ENCODE measurements at regions not wholly inside any gene's neighbourhood (a gene's known extent, or its start where the extent isn't known, plus 50 kb on each side); places are given as distances from the start of the nearest gene placed in this dataset.

GRCh38 chrX:42491137-42491907, 286.6 kb downstream of the PPP1R2C start:
- no peaks in the 10 kb centered on the region for H3K9me3 Mint-ChIP-seq
- ATAC-seq: no peak
- DNase-seq (ENCODE audit: low spot score in 2 of 2): no peak
- no peak overlapping the region for H3K27ac Mint-ChIP-seq
- no peaks in the 10 kb centered on the region for H3K36me3 Mint-ChIP-seq

- Mint-ChIP-seq H3K27ac (no peak overlapping the region), H3K9me3 (no peaks in the 10 kb centered on the region), H3K36me3 (no peaks in the 10 kb centered on the region)
- ATAC-seq: no peak
- no peak for DNase-seq (ENCODE audit: low spot score in 2 of 2)
These were observed 287.9 kb downstream of the PPP1R2C start for GRCh38 chrX:42490111-42490510.

- no peak for ATAC-seq
- DNase-seq (ENCODE audit: low spot score in 2 of 2): no peak
- Mint-ChIP-seq H3K27ac (no peak overlapping the region), H3K36me3 (no peaks in the 10 kb centered on the region), H3K9me3 (peaks cover 0 to 4% of the 10 kb centered on the region in 2 donors)
These were observed 292.4 kb downstream of the PPP1R2C start for GRCh38 chrX:42485601-42486000.

GRCh38 chrX:42484233-42484632, 293.7 kb downstream of the PPP1R2C start:
- no peak overlapping the region for H3K27ac Mint-ChIP-seq
- no peak for DNase-seq (ENCODE audit: low spot score in 2 of 2)
- H3K36me3 Mint-ChIP-seq: no peaks in the 10 kb centered on the region
- H3K9me3 Mint-ChIP-seq: peaks cover 0 to 4% of the 10 kb centered on the region in 2 donors
- ATAC-seq: no peak

GRCh38 chrX:42477396-42477795, 300.6 kb downstream of the PPP1R2C start:
- Mint-ChIP-seq H3K36me3 (no peaks in the 10 kb centered on the region), H3K27ac (no peak overlapping the region), H3K9me3 (no peaks in the 10 kb centered on the region)
- DNase-seq (ENCODE audit: low spot score in 2 of 2) (no peak), ATAC-seq (no peak)

- no peak overlapping the region for H3K27ac Mint-ChIP-seq
- ATAC-seq (no peak), DNase-seq (ENCODE audit: low spot score in 2 of 2) (no peak)
- H3K9me3 Mint-ChIP-seq: no peaks in the 10 kb centered on the region
- no peaks in the 10 kb centered on the region for H3K36me3 Mint-ChIP-seq
These were observed 305.2 kb downstream of the PPP1R2C start for GRCh38 chrX:42472727-42473126.

- ATAC-seq (no peak), DNase-seq (ENCODE audit: low spot score in 2 of 2) (no peak)
- Mint-ChIP-seq H3K9me3 (no peaks in the 10 kb centered on the region), H3K27ac (no peak overlapping the region), H3K36me3 (no peaks in the 10 kb centered on the region)
These were observed 311.5 kb downstream of the PPP1R2C start for GRCh38 chrX:42466332-42467046.

- ATAC-seq (no peak), DNase-seq (ENCODE audit: low spot score in 2 of 2) (no peak)
- H3K9me3 Mint-ChIP-seq: no peaks in the 10 kb centered on the region
- H3K27ac Mint-ChIP-seq: no peak overlapping the region
- H3K36me3 Mint-ChIP-seq: no peaks in the 10 kb centered on the region
These were observed 312.1 kb downstream of the PPP1R2C start for GRCh38 chrX:42465821-42466220.

- DNase-seq (ENCODE audit: low spot score in 2 of 2) (no peak), ATAC-seq (no peak)
- Mint-ChIP-seq H3K9me3 (no peaks in the 10 kb centered on the region), H3K27ac (no peak overlapping the region), H3K36me3 (no peaks in the 10 kb centered on the region)
These were observed 314.1 kb downstream of the PPP1R2C start for GRCh38 chrX:42463706-42464490.

GRCh38 chrX:42462917-42463316, 315.0 kb downstream of the PPP1R2C start:
- ATAC-seq (no peak), DNase-seq (ENCODE audit: low spot score in 2 of 2) (no peak)
- Mint-ChIP-seq H3K36me3 (no peaks in the 10 kb centered on the region), H3K9me3 (no peaks in the 10 kb centered on the region), H3K27ac (no peak overlapping the region)

GRCh38 chrX:42460706-42461105, 317.3 kb downstream of the PPP1R2C start:
- Mint-ChIP-seq H3K9me3 (no peaks in the 10 kb centered on the region), H3K36me3 (no peaks in the 10 kb centered on the region), H3K27ac (no peak overlapping the region)
- DNase-seq (ENCODE audit: low spot score in 2 of 2) (no peak), ATAC-seq (no peak)

GRCh38 chrX:42459735-42460134, 318.2 kb downstream of the PPP1R2C start:
- Mint-ChIP-seq H3K27ac (no peak overlapping the region), H3K9me3 (no peaks in the 10 kb centered on the region), H3K36me3 (no peaks in the 10 kb centered on the region)
- DNase-seq (ENCODE audit: low spot score in 2 of 2) (no peak), ATAC-seq (no peak)

- DNase-seq (ENCODE audit: low spot score in 2 of 2): no peak
- no peaks in the 10 kb centered on the region for H3K36me3 Mint-ChIP-seq
These were observed 321.7 kb downstream of the PPP1R2C start for GRCh38 chrX:42456176-42456700.

GRCh38 chrX:42450228-42450627, 327.7 kb downstream of the PPP1R2C start:
- no peak for ATAC-seq
- no peak for DNase-seq (ENCODE audit: low spot score in 2 of 2)
- Mint-ChIP-seq H3K36me3 (peaks cover 0 to 1% of the 10 kb centered on the region in 2 donors), H3K9me3 (peaks cover 6 to 9% of the 10 kb centered on the region in 2 donors), H3K27ac (no peak overlapping the region)

More at GRCh38 chrX:42456176-42456700, 321.7 kb downstream of the PPP1R2C start:
- H3K27ac Mint-ChIP-seq: no peak overlapping the region
- no peak for ATAC-seq
- no peaks in the 10 kb centered on the region for H3K9me3 Mint-ChIP-seq

- no peak overlapping the region for H3K27ac Mint-ChIP-seq
These were observed 334.7 kb downstream of the PPP1R2C start for GRCh38 chrX:42443267-42443666.

GRCh38 chrX:42442745-42443144, 335.2 kb downstream of the PPP1R2C start:
- Mint-ChIP-seq H3K9me3 (peaks cover 8 to 9% of the 10 kb centered on the region in 2 donors), H3K27ac (no peak overlapping the region), H3K36me3 (peaks cover 7 to 9% of the 10 kb centered on the region in 2 donors)
- DNase-seq (ENCODE audit: low spot score in 2 of 2) (no peak), ATAC-seq (no peak)

More at GRCh38 chrX:42443267-42443666, 334.7 kb downstream of the PPP1R2C start:
- H3K36me3 Mint-ChIP-seq: peaks cover 7 to 9% of the 10 kb centered on the region in 2 donors
- peaks cover 8 to 9% of the 10 kb centered on the region in 2 donors for H3K9me3 Mint-ChIP-seq
- ATAC-seq (no peak), DNase-seq (ENCODE audit: low spot score in 2 of 2) (no peak)

- DNase-seq (ENCODE audit: low spot score in 2 of 2) (no peak), ATAC-seq (no peak)
- H3K9me3 Mint-ChIP-seq: peaks cover 0 to 4% of the 10 kb centered on the region in 2 donors
- H3K27ac Mint-ChIP-seq: no peak overlapping the region
- peaks cover 0 to 5% of the 10 kb centered on the region in 2 donors for H3K36me3 Mint-ChIP-seq
These were observed 340.8 kb downstream of the PPP1R2C start for GRCh38 chrX:42437211-42437610.
